Endothelial cell of umbilical vein (primary cell): ENCODE measurements at regions not wholly inside any gene's neighbourhood (a gene's known extent, or its start where the extent isn't known, plus 50 kb on each side); places are given as distances from the start of the nearest gene placed in this dataset.

ENCODE experiments used
- EZH2 ChIP-seq: IDR thresholded peaks from 2 replicates; pipeline ENCODE4 v1.6.1; 2012; ENCODE audit warnings: borderline replicate concordance, low read depth, mild to moderate bottlenecking, moderate library complexity, low read length, inconsistent platforms; ENCODE audit not compliant: severe bottlenecking
- POLR2A ChIP-seq: IDR thresholded peaks from 2 replicates; pipeline ENCODE4 v1.6.1; 2012; ENCODE audit warnings: low read depth, mild to moderate bottlenecking, control low read depth, low read length
- TF ChIP-seq, protein P1 (sequence below), 2 donors: IDR thresholded peaks; 1 replicate in 1 of 2; 2 replicates in 1 of 2; pipeline ENCODE4 v1.5.1; 2011; ENCODE audit warnings: low read length in 2 of 2, mild to moderate bottlenecking in 2 of 2, moderate library complexity in 2 of 2, control low read depth in 1 of 2, inconsistent platforms in 1 of 2, low read depth in 1 of 2; ENCODE audit not compliant: insufficient read depth in 1 of 2; ENCODE audit errors: extremely low read depth in 1 of 2

DNA sequence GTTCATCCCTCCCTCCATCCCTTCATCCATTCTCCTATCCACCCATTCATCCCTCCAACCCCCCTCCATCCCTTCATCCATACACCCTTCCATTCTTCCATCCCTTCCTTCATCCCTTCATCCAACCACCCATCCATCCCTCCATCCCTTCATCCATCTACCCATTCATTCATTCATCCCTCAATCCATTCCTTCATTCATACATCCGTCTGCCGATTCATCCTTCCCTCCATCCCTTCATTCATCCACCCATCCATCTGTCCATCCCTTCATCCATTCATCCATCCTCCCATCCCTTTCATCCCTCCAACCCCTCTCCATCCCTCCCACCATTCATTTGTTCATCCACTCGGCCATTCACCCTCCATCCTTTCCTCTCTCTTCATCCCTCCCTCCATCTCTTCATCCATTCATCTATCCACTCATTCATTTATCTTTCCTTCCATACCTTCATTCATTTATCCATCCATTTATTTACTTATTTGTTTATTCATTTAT lies 95.7 kb downstream of the FOXL1 start:
- TF ChIP-seq, protein P1, sequence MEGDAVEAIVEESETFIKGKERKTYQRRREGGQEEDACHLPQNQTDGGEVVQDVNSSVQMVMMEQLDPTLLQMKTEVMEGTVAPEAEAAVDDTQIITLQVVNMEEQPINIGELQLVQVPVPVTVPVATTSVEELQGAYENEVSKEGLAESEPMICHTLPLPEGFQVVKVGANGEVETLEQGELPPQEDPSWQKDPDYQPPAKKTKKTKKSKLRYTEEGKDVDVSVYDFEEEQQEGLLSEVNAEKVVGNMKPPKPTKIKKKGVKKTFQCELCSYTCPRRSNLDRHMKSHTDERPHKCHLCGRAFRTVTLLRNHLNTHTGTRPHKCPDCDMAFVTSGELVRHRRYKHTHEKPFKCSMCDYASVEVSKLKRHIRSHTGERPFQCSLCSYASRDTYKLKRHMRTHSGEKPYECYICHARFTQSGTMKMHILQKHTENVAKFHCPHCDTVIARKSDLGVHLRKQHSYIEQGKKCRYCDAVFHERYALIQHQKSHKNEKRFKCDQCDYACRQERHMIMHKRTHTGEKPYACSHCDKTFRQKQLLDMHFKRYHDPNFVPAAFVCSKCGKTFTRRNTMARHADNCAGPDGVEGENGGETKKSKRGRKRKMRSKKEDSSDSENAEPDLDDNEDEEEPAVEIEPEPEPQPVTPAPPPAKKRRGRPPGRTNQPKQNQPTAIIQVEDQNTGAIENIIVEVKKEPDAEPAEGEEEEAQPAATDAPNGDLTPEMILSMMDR (IDR thresholded peaks at IDR 0.05; ENCODE audit: extremely low read depth in 1 of 2, insufficient read depth in 1 of 2, low read depth in 1 of 2, low read length in 2 of 2) = no peak
- no peak for TF ChIP-seq EZH2
- no peak for TF ChIP-seq POLR2A
